ENCODE measurements at regions not wholly inside any gene's neighbourhood (a gene's known extent, or its start where the extent isn't known, plus 50 kb on each side); places are given as distances from the start of the nearest gene placed in this dataset.

DNA sequence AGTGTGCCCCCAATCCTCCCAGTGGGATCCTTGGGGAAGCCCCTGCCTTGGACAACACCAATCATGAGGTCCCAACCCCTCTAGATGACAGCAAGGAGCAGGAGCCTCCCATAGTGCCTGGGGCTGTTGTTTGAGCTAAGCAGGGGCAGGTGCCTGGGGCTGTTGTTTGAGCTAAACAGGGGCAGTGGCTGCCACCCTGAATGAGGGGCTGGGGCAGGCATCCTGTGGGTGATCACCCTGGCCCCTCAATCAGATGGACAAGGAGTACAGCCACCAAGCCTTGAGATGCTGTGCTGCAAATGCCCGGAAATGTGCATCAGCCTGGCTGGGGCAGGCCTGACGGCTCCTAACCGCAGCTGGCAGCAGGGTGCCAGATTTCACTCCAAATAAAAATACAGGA, 66.7 kb downstream of the MYEOV start:
- peak overlapping the region; percentile 6 for H2AFZ ChIP-seq (ENCODE audit: low read depth, low read length)
- H3K79me1 ChIP-seq (replicated peaks; ENCODE audit: low read length, poor library complexity, severe bottlenecking): no peaks in the 10 kb centered on the region
- 100% methylated on average over 1 of the region's 3 CpGs for WGBS
- no peak for DNase-seq
- no peak overlapping the region for H4K8ac ChIP-seq (ENCODE audit: low read length)
- peak overlapping the region; percentile 28 to 97 for H2BK12ac ChIP-seq (ENCODE audit: low read length in 2 of 2)
- H2AK5ac ChIP-seq (ENCODE audit: low read length, severe bottlenecking): no peak overlapping the region
- peak overlapping the region in 1 of 2 experiments; percentile 26 for H3K4me3 ChIP-seq (ENCODE audit: insufficient read depth in 1 of 2, low read depth in 1 of 2, low read length in 2 of 2)
- peak overlapping the region; percentile 71 for H4K91ac ChIP-seq (ENCODE audit: low read length)
- H3K27ac ChIP-seq (ENCODE audit: low read length, poor library complexity, severe bottlenecking): no peak overlapping the region
- peak overlapping the region in 1 of 2 experiments; percentile 28 for H3K23ac ChIP-seq (ENCODE audit: low read length in 2 of 2)
- no peak overlapping the region for H2BK15ac ChIP-seq (ENCODE audit: low read depth, poor library complexity, severe bottlenecking)
- H3K9me3 ChIP-seq (ENCODE audit: control insufficient read depth, low read length): peaks cover 9% of the 10 kb centered on the region
- peak overlapping the region in 1 of 2 experiments; percentile 53 for H3K14ac ChIP-seq (ENCODE audit: low read length in 2 of 2)
- no peak overlapping the region for H2BK5ac ChIP-seq (ENCODE audit: low read depth, low read length, poor library complexity, severe bottlenecking)
- peak overlapping the region; percentile 41 for H3K9ac ChIP-seq (ENCODE audit: low read length)
- peak overlapping the region; percentile 2 for H2BK120ac ChIP-seq (ENCODE audit: low read depth, low read length)
- H3K27me3 ChIP-seq (ENCODE audit: control insufficient read depth in 1 of 2, insufficient read depth in 1 of 2, low read length in 2 of 2): no peaks in the 10 kb centered on the region
- peak overlapping the region; percentile 49 to 79 for H3K18ac ChIP-seq (ENCODE audit: low read depth in 1 of 2, low read length in 2 of 2)
- H3K4me2 ChIP-seq (ENCODE audit: low read length, poor library complexity, severe bottlenecking): no peak overlapping the region
- peaks cover 15% of the 10 kb centered on the region for H3K4me1 ChIP-seq (ENCODE audit: control insufficient read depth, insufficient read depth, low read depth, low read length)
- peaks cover 0 to 3% of the 10 kb centered on the region in 2 experiments for H3K36me3 ChIP-seq (ENCODE audit: control insufficient read depth in 1 of 2, insufficient read depth in 2 of 2, low read depth in 1 of 2, low read length in 2 of 2)
- H3K4ac ChIP-seq (ENCODE audit: low read depth in 1 of 2, low read length in 2 of 2): peak overlapping the region; percentile 61 to 82

DNA sequence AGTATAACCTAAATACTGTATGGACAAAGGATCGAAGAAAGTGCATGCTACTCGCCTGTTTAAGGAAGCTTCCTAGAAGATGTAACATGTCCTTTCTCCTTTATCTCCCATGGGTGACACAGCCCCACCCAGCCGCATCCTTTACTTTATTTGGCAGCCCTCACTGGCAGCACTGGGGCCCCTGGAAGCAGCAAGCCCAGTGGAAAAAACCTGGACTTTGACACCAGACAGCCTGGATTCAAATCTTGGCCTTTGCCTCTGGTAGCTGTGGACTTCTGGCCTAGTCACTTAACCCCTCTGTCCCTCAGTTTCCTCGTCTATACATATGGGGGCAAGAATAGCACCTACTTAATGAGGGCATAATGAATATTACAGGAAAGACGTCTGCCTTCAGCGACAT, 67.1 kb downstream of the MYEOV start:
- no peak for DNase-seq
- Histone ChIP-seq H3K23ac (ENCODE audit: low read length in 2 of 2) (no peak overlapping the region), H3K4me3 (ENCODE audit: insufficient read depth in 1 of 2, low read depth in 1 of 2, low read length in 2 of 2) (no peak overlapping the region), H2BK5ac (ENCODE audit: low read depth, low read length, poor library complexity, severe bottlenecking) (peak overlapping the region; percentile 53), H2BK12ac (ENCODE audit: low read length in 2 of 2) (peak overlapping the region in 1 of 2 experiments; percentile 18), H3K4me1 (ENCODE audit: control insufficient read depth, insufficient read depth, low read depth, low read length) (peaks cover 15% of the 10 kb centered on the region), H3K9ac (ENCODE audit: low read length) (peak overlapping the region; percentile 41), H2BK15ac (ENCODE audit: low read depth, poor library complexity, severe bottlenecking) (no peak overlapping the region), H3K79me1 (replicated peaks; ENCODE audit: low read length, poor library complexity, severe bottlenecking) (no peaks in the 10 kb centered on the region), H3K14ac (ENCODE audit: low read length in 2 of 2) (no peak overlapping the region), H4K8ac (ENCODE audit: low read length) (no peak overlapping the region), H3K36me3 (ENCODE audit: control insufficient read depth in 1 of 2, insufficient read depth in 2 of 2, low read depth in 1 of 2, low read length in 2 of 2) (peaks cover 0 to 3% of the 10 kb centered on the region in 2 experiments), H2BK120ac (ENCODE audit: low read depth, low read length) (no peak overlapping the region), H4K91ac (ENCODE audit: low read length) (no peak overlapping the region), H3K9me3 (ENCODE audit: control insufficient read depth, low read length) (peaks cover 9% of the 10 kb centered on the region), H3K27ac (ENCODE audit: low read length, poor library complexity, severe bottlenecking) (no peak overlapping the region), H3K4me2 (ENCODE audit: low read length, poor library complexity, severe bottlenecking) (no peak overlapping the region), H3K18ac (ENCODE audit: low read depth in 1 of 2, low read length in 2 of 2) (no peak overlapping the region), H2AK5ac (ENCODE audit: low read length, severe bottlenecking) (no peak overlapping the region), H3K4ac (ENCODE audit: low read depth in 1 of 2, low read length in 2 of 2) (peak overlapping the region in 1 of 2 experiments; percentile 82), H2AFZ (ENCODE audit: low read depth, low read length) (no peak overlapping the region), H3K27me3 (ENCODE audit: control insufficient read depth in 1 of 2, insufficient read depth in 1 of 2, low read length in 2 of 2) (no peaks in the 10 kb centered on the region)
- WGBS: 93% methylated on average over 6 of the region's 6 CpGs

GRCh38 chr11:69361466-69361865, 67.5 kb downstream of the MYEOV start:
- H3K4me1 ChIP-seq (ENCODE audit: control insufficient read depth, insufficient read depth, low read depth, low read length): peaks cover 14% of the 10 kb centered on the region
- H3K27me3 ChIP-seq (ENCODE audit: control insufficient read depth in 1 of 2, insufficient read depth in 1 of 2, low read length in 2 of 2): no peaks in the 10 kb centered on the region
- peak overlapping the region; percentile 91 for H4K91ac ChIP-seq (ENCODE audit: low read length)
- H2AK5ac ChIP-seq (ENCODE audit: low read length, severe bottlenecking): no peak overlapping the region
- peaks cover 9% of the 10 kb centered on the region for H3K9me3 ChIP-seq (ENCODE audit: control insufficient read depth, low read length)
- no peak overlapping the region for H3K14ac ChIP-seq (ENCODE audit: low read length in 2 of 2)
- H2BK15ac ChIP-seq (ENCODE audit: low read depth, poor library complexity, severe bottlenecking): peak overlapping the region; percentile 93
- H3K9ac ChIP-seq (ENCODE audit: low read length): no peak overlapping the region
- H3K23ac ChIP-seq (ENCODE audit: low read length in 2 of 2): no peak overlapping the region
- H3K36me3 ChIP-seq (ENCODE audit: control insufficient read depth in 1 of 2, insufficient read depth in 2 of 2, low read depth in 1 of 2, low read length in 2 of 2): peaks cover 0 to 3% of the 10 kb centered on the region in 2 experiments
- H4K8ac ChIP-seq (ENCODE audit: low read length): peak overlapping the region; percentile 45
- H2AFZ ChIP-seq (ENCODE audit: low read depth, low read length): no peak overlapping the region
- H3K4me2 ChIP-seq (ENCODE audit: low read length, poor library complexity, severe bottlenecking): no peak overlapping the region
- peak overlapping the region; percentile 62 for H2BK120ac ChIP-seq (ENCODE audit: low read depth, low read length)
- H2BK5ac ChIP-seq (ENCODE audit: low read depth, low read length, poor library complexity, severe bottlenecking): no peak overlapping the region
- peak overlapping the region; percentile 40 to 47 for H3K18ac ChIP-seq (ENCODE audit: low read depth in 1 of 2, low read length in 2 of 2)
- 90% methylated on average over 9 of the region's 9 CpGs for WGBS
- no peaks in the 10 kb centered on the region for H3K79me1 ChIP-seq (replicated peaks; ENCODE audit: low read length, poor library complexity, severe bottlenecking)
- H2BK12ac ChIP-seq (ENCODE audit: low read length in 2 of 2): peak overlapping the region; percentile 57 to 86
- no peak for DNase-seq
- no peak overlapping the region for H3K4me3 ChIP-seq (ENCODE audit: insufficient read depth in 1 of 2, low read depth in 1 of 2, low read length in 2 of 2)
- no peak overlapping the region for H3K27ac ChIP-seq (ENCODE audit: low read length, poor library complexity, severe bottlenecking)
- H3K4ac ChIP-seq (ENCODE audit: low read depth in 1 of 2, low read length in 2 of 2): peak overlapping the region; percentile 1 to 70

- Histone ChIP-seq H2BK12ac (ENCODE audit: low read length in 2 of 2) (peak overlapping the region; percentile 11 to 65), H3K4me1 (ENCODE audit: control insufficient read depth, insufficient read depth, low read depth, low read length) (peaks cover 8% of the 10 kb centered on the region), H2AFZ (ENCODE audit: low read depth, low read length) (no peak overlapping the region), H3K79me1 (replicated peaks; ENCODE audit: low read length, poor library complexity, severe bottlenecking) (no peaks in the 10 kb centered on the region), H3K9ac (ENCODE audit: low read length) (no peak overlapping the region), H3K18ac (ENCODE audit: low read depth in 1 of 2, low read length in 2 of 2) (peak overlapping the region in 1 of 2 experiments; percentile 73), H3K27ac (ENCODE audit: low read length, poor library complexity, severe bottlenecking) (no peak overlapping the region), H3K9me3 (ENCODE audit: control insufficient read depth, low read length) (peaks cover 9% of the 10 kb centered on the region), H2BK120ac (ENCODE audit: low read depth, low read length) (no peak overlapping the region), H3K23ac (ENCODE audit: low read length in 2 of 2) (no peak overlapping the region), H3K14ac (ENCODE audit: low read length in 2 of 2) (no peak overlapping the region), H3K4ac (ENCODE audit: low read depth in 1 of 2, low read length in 2 of 2) (no peak overlapping the region), H3K4me3 (ENCODE audit: insufficient read depth in 1 of 2, low read depth in 1 of 2, low read length in 2 of 2) (no peak overlapping the region), H3K27me3 (ENCODE audit: control insufficient read depth in 1 of 2, insufficient read depth in 1 of 2, low read length in 2 of 2) (no peaks in the 10 kb centered on the region), H2BK5ac (ENCODE audit: low read depth, low read length, poor library complexity, severe bottlenecking) (no peak overlapping the region), H4K91ac (ENCODE audit: low read length) (no peak overlapping the region), H2BK15ac (ENCODE audit: low read depth, poor library complexity, severe bottlenecking) (no peak overlapping the region), H2AK5ac (ENCODE audit: low read length, severe bottlenecking) (no peak overlapping the region), H3K4me2 (ENCODE audit: low read length, poor library complexity, severe bottlenecking) (no peak overlapping the region), H4K8ac (ENCODE audit: low read length) (no peak overlapping the region), H3K36me3 (ENCODE audit: control insufficient read depth in 1 of 2, insufficient read depth in 2 of 2, low read depth in 1 of 2, low read length in 2 of 2) (peaks cover 0 to 7% of the 10 kb centered on the region in 2 experiments)
- no peak for DNase-seq
- 97% methylated on average over 3 of the region's 3 CpGs for WGBS
Observed at GRCh38 chr11:69362315-69362714, 68.4 kb downstream of the MYEOV start.

Data from mesenchymal stem cell (in vitro differentiated cells and primary cell).